NB4 (cell line): ENCODE measurements at regions not wholly inside any gene's neighbourhood (a gene's known extent, or its start where the extent isn't known, plus 50 kb on each side); places are given as distances from the start of the nearest gene placed in this dataset.

Source experiments
- DNase-seq: peaks from one replicate; pipeline ENCODE4 v3.0.0; 2010; ENCODE audit warnings: low read depth
- H3K4me3 ChIP-seq: one replicate; pipeline ENCODE4 v1.5.1; 2011; ENCODE audit warnings: mild to moderate bottlenecking, low read depth, low read length, moderate library complexity
- CTCF ChIP-seq: IDR thresholded peaks from one replicate; pipeline ENCODE4 v1.5.1; 2012; ENCODE audit warnings: low read depth, low read length
- MYC ChIP-seq: IDR thresholded peaks from 2 replicates; pipeline ENCODE4 v1.6.1; 2011; ENCODE audit warnings: low read depth, low read length
- POLR2A ChIP-seq: IDR thresholded peaks from 2 replicates; pipeline ENCODE4 v1.6.1; 2011; ENCODE audit warnings: mild to moderate bottlenecking; ENCODE audit not compliant: insufficient read length; ENCODE audit errors: extremely low read depth
- TF ChIP-seq, protein P1 (sequence below): IDR thresholded peaks from 2 replicates; pipeline ENCODE4 v1.6.1; 2011; ENCODE audit warnings: low read depth, low read length

- H3K4me3 ChIP-seq: no peak overlapping the region
- TF ChIP-seq CTCF (no peak), POLR2A (no peak), MYC (no peak)
- TF ChIP-seq, protein P1, sequence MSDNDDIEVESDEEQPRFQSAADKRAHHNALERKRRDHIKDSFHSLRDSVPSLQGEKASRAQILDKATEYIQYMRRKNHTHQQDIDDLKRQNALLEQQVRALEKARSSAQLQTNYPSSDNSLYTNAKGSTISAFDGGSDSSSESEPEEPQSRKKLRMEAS: no peak
- DNase-seq: no peak
Observed at GRCh38 chr12:111154147-111154834, 214.6 kb downstream of the PHETA1 start.

DNA sequence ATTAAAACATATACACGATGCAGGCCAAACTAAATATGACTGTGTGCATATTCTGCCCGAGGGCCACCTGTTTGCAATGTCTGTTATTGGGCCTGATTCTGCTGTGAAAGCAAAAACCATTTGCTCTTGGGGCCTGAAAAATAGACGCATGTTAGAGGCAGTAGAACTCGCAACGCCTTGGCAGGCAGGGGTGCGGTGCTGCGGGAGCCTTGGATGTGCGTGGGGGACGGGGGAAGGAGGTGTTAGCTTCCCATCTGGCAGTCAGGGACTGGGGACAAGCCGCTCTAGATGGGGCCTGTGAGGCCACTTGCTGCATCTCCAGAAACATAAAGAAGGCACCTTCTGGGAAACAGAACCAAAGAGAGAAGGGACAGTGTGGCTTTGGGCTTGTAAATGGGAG is 216.3 kb downstream of the PHETA1 start:
- TF ChIP-seq MYC: no peak
- TF ChIP-seq CTCF: no peak
- TF ChIP-seq POLR2A: no peak
- TF ChIP-seq, protein P1: no peak
- H3K4me3 ChIP-seq: no peak overlapping the region
- DNase-seq: no peak

DNA sequence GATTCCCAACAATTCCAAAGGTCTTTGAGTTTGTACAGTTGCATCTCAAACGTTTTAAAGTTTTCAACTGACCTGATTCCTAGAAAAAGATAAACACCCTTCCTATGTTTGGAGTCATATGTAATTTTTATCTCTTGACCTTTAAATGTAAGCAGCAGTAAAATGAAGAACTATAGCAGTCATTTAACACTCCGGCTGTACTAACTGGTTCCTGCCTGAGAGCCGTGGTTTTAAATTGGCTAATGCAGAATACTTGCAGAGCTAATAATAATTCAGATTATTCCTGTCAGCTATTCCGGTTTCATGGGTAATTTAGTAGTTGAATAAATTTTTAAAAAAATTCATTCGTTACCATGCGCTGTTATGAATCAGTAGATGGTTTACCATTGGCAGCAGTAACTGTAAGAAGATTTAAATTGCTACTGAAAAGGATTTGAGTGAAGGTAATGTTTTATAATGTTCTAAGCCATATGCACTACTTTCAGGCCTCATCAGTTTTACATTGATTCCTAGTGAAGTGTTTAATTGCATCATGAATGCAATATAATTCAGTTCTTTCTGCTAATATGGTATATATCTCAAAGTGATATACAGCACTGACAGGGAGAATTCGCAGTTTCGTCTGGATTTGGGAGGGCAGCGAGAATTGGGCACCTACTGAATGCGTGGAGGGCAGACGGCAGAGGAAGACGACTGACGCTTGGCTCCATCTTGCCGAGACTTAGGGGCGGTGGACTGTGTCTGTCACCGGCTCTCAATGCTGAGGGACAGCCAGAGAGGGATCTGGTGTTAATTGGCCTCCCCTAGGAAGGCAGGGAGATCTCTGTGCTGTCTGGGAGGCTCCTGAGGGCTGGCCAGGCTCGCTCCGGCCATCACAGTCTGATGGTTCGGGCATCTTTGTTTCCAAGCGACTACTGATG is 217.7 kb downstream of the PHETA1 start:
- H3K4me3 ChIP-seq: no peak overlapping the region
- no peak for DNase-seq
- no peak for TF ChIP-seq MYC
- TF ChIP-seq CTCF: no peak
- TF ChIP-seq, protein P1: no peak
- TF ChIP-seq POLR2A: no peak

DNA sequence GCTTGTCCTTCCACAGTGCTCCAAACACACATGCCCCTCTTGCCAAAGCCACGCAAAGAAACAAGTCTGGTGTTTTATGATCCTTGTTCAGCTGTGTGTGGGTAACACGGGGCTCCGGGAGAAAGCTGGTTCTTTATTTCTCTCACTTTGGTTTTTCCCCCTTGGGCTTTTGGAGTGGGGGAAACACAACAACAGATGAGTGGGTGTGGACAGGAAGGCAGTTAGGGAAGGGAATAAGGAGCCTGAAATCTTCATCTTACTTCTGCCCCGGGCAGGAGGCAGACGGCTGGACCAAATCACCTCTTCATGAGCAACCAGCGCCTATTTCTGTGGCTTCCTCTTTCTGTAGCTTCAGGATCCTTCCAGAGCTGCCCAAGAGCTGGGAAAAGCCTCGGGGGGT is 218.5 kb downstream of the PHETA1 start:
- TF ChIP-seq POLR2A (no peak), CTCF (no peak), MYC (no peak)
- TF ChIP-seq, protein P1: no peak
- peak; percentile 29 for DNase-seq
- no peak overlapping the region for H3K4me3 ChIP-seq

GRCh38 chr12:111149299-111149698 is 219.6 kb downstream of the PHETA1 start:
- TF ChIP-seq, protein P1: no peak
- TF ChIP-seq POLR2A: no peak
- peak; percentile 69 for TF ChIP-seq CTCF
- no peak overlapping the region for H3K4me3 ChIP-seq
- DNase-seq: peak; percentile 63
